ENCODE measurements at regions not wholly inside any gene's neighbourhood (a gene's known extent, or its start where the extent isn't known, plus 50 kb on each side); places are given as distances from the start of the nearest gene placed in this dataset.

DNA sequence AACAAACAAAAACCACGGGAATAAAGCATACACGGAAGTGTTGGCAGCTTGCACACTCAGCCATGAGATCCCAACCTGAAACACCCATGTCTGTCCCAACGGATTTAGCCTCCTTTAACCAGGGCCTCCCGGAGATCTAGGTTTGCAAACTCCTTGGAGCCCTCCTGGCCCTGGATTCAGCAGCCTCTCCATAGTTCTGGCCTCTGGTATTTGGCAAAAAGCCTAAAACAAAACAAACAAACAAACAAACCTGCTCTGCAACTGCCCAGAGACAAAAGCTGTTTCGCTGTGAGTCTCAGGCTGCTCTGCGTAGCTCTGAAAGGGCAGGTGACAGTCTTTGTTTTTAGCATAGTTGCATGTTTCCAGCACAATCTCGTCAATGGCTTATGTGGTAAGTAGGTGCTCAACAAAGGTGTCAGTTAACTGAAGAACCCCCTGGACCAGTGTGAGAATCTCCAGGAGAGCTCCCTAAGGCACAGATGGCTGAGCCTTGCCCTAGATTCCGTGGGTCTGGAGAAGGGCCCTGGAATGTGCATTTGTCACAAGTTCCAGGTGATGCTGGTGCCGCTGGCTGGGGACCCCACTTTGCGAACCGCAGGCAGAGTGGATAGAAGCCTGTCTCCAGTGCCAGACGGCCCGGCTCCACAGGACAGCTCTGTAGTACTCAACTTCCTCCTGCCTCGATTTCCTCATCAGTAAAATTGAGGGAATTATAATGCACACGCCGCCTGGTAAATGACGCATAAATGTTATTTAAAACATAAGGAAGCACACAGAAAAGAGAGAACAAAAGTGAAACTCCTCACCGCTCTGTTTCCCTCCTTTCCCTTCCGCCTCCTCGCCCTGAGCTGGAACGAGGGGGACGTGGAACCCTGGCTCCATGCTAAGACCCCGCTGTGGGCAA lies 86.2 kb downstream of the RIPK4 start:
- Histone ChIP-seq H3K9me3 (ENCODE audit: control insufficient read depth, insufficient read depth, low read length) (peaks cover 3% of the 10 kb centered on the region; the same call in 1 of the 2 replicates), H3K27me3 (ENCODE audit: control insufficient read depth, insufficient read depth, low read length) (peaks cover 3% of the 10 kb centered on the region), H3K27ac (ENCODE audit: low read depth, low read length) (no peak overlapping the region), H3K4me3 (ENCODE audit: low read depth, low read length) (no peak overlapping the region)
- DNase-seq (ENCODE audit: low read depth, low spot score): no peak
- CTCF ChIA-PET: no interaction called here
- POLR2A ChIA-PET: no interaction called here
- TF ChIP-seq, protein P1, sequence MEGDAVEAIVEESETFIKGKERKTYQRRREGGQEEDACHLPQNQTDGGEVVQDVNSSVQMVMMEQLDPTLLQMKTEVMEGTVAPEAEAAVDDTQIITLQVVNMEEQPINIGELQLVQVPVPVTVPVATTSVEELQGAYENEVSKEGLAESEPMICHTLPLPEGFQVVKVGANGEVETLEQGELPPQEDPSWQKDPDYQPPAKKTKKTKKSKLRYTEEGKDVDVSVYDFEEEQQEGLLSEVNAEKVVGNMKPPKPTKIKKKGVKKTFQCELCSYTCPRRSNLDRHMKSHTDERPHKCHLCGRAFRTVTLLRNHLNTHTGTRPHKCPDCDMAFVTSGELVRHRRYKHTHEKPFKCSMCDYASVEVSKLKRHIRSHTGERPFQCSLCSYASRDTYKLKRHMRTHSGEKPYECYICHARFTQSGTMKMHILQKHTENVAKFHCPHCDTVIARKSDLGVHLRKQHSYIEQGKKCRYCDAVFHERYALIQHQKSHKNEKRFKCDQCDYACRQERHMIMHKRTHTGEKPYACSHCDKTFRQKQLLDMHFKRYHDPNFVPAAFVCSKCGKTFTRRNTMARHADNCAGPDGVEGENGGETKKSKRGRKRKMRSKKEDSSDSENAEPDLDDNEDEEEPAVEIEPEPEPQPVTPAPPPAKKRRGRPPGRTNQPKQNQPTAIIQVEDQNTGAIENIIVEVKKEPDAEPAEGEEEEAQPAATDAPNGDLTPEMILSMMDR (IDR thresholded peaks at IDR 0.05; ENCODE audit: low read depth, low read length): no peak

DNA sequence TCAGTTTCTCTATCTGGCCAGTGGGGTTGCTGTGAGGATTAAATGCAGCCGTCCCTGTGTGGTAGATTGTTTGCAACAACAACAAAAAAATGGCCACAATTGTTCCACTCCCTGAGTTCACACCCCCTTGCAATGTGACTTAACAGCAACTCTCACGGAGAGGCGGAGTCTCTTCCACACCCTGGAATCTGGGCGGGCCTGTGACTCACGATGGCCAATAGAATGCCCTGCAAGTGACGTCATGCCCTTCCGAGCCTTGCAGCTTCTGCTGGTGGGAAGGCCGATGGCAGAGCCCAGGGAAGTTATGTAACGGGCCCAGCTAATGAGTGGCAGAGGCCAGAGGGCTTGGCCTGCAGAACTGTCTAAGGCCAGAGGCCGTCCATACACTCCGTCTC lies 87.9 kb downstream of the RIPK4 start:
- ChIA-PET POLR2A (interaction anchor here (0.6 kb wide), 1 partner anchor 232 kb away, joined by 3 read pairs; no protein-coding TSS in a partner anchor), CTCF (no interaction called here)
- peak; percentile 78 for DNase-seq (ENCODE audit: low read depth, low spot score)
- no peak overlapping the region for H3K4me3 ChIP-seq (ENCODE audit: low read depth, low read length)
- H3K27me3 ChIP-seq (ENCODE audit: control insufficient read depth, insufficient read depth, low read length): peaks cover 3% of the 10 kb centered on the region
- TF ChIP-seq, protein P1 (IDR thresholded peaks at IDR 0.05; ENCODE audit: low read depth, low read length): no peak
- H3K9me3 ChIP-seq (ENCODE audit: control insufficient read depth, insufficient read depth, low read length): peaks cover 3% of the 10 kb centered on the region; the same call in 1 of the 2 replicates
- peak overlapping the region; percentile 39 for H3K27ac ChIP-seq (ENCODE audit: low read depth, low read length)

DNA sequence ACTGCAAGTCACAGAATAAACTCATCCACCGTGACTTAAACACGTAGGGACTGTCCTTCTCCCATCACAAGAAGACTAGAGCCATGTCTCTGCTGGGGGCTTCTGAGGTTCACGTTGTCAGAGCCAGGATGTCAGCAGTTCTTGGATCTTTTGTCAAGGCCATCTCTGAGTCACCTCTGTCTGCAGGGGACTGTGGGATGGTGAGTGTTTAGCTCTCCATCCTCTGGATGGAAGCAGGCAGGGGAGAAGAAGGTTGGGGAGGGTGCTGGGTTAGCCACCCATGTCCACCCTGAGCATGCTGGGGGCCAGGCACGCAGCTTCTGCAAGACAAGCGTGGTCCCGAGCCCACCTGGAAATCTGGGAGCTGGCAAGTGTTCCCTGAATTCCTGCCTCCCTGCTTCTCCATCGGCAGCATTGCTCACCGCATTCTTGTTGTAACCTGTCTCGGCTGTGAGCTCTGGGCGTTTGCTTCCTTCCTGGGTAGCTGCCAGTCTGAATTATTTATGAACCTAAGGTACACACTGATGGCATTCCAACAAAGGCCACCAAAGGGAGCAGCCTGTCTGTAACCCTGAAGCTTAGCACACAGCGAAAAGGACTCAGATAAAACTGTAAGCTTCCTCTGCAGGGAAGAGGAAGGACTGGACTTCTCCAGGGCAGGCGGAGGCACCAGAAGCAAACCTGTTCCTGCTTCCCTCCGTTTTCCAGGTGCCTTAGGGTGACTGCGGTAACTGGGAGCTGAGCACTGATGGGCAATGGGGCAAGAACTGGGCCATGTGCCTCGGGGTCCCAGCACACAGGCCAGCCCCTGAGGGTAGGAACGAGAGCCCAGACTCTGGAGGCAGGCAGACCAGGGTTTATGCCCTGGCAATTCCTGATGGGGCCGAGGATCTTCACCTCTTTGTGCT lies 88.6 kb downstream of the RIPK4 start:
- Histone ChIP-seq H3K4me3 (ENCODE audit: low read depth, low read length) (no peak overlapping the region), H3K27ac (ENCODE audit: low read depth, low read length) (peak overlapping the region; percentile 39), H3K27me3 (ENCODE audit: control insufficient read depth, insufficient read depth, low read length) (peaks cover 8% of the 10 kb centered on the region), H3K9me3 (ENCODE audit: control insufficient read depth, insufficient read depth, low read length) (peaks cover 3% of the 10 kb centered on the region; the same call in 1 of the 2 replicates)
- TF ChIP-seq, protein P1 (IDR thresholded peaks at IDR 0.05; ENCODE audit: low read depth, low read length): no peak
- no peak for DNase-seq (ENCODE audit: low read depth, low spot score)
- ChIA-PET CTCF (interaction anchor here (0.5 kb wide), 1 partner anchor 65 kb away, joined by 4 read pairs; no protein-coding TSS in a partner anchor), POLR2A (interaction anchor here (0.6 kb wide), 1 partner anchor 232 kb away, joined by 3 read pairs; no protein-coding TSS in a partner anchor)

DNA sequence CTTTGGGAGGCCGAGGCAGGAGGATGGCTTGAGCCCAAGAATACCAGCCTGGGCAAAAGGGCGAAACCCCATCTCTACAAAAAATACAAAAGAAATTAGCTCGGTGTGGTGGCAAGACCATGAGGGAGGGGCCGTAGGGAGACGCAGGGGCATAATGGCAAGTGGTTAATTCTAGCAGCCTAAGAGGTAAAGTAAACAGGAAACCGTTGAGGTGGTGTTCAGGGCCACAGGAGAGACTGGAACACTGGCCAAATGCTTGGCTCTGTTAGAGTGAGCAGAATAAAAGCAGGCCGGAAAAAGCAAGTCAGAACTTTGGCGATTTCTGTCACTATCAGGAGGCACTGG lies 89.2 kb downstream of the RIPK4 start:
- peaks cover 10% of the 10 kb centered on the region for H3K27me3 ChIP-seq (ENCODE audit: control insufficient read depth, insufficient read depth, low read length)
- ChIA-PET CTCF (no interaction called here), POLR2A (no interaction called here)
- no peak overlapping the region for H3K4me3 ChIP-seq (ENCODE audit: low read depth, low read length)
- no peak overlapping the region for H3K27ac ChIP-seq (ENCODE audit: low read depth, low read length)
- DNase-seq (ENCODE audit: low read depth, low spot score): no peak
- TF ChIP-seq, protein P1 (IDR thresholded peaks at IDR 0.05; ENCODE audit: low read depth, low read length): no peak
- peaks cover 3% of the 10 kb centered on the region; the same call in 1 of the 2 replicates for H3K9me3 ChIP-seq (ENCODE audit: control insufficient read depth, insufficient read depth, low read length)
